Liver (tissue), 8 donors: ENCODE measurements at regions not wholly inside any gene's neighbourhood (a gene's known extent, or its start where the extent isn't known, plus 50 kb on each side); places are given as distances from the start of the nearest gene placed in this dataset.

Source experiments
- DNase-seq: peaks from one replicate; pipeline ENCODE4 v3.0.0-alpha.2; 2017; ENCODE audit warnings: low spot score
- H3K27ac ChIP-seq, 2 donors: one replicate each; pipeline ENCODE4 v1.7.0; 2013; ENCODE audit warnings: inconsistent platforms in 2 of 2, low read length in 2 of 2, control low read depth in 1 of 2, low read depth in 1 of 2, mild to moderate bottlenecking in 1 of 2
- H3K27me3 ChIP-seq, 4 donors: one replicate each; pipeline versions ENCODE4 v1.6.1 to v1.7.0; 2013; ENCODE audit warnings: low read length in 3 of 4, inconsistent platforms in 1 of 4, mild to moderate bottlenecking in 1 of 4, moderate library complexity in 1 of 4; ENCODE audit not compliant: control insufficient read depth in 4 of 4, insufficient read depth in 4 of 4
- H3K36me3 ChIP-seq, 4 donors: one replicate each; pipeline versions ENCODE4 v1.6.1 to v1.7.0; 2013; ENCODE audit warnings: low read length in 3 of 4, mild to moderate bottlenecking in 3 of 4, low read depth in 1 of 4, moderate library complexity in 1 of 4; ENCODE audit not compliant: control insufficient read depth in 4 of 4, insufficient read depth in 3 of 4
- H3K4me1 ChIP-seq, 4 donors: one replicate each; pipeline versions ENCODE4 v1.6.1 to v1.7.0; 2013; ENCODE audit warnings: low read length in 3 of 4, mild to moderate bottlenecking in 3 of 4, moderate library complexity in 1 of 4; ENCODE audit not compliant: control insufficient read depth in 4 of 4, insufficient read depth in 4 of 4
- H3K4me3 ChIP-seq, 3 donors: one replicate each; pipeline versions ENCODE4 v1.6.1 to v1.7.0; 2013; ENCODE audit warnings: low read length in 3 of 3, control low read depth in 1 of 3, low read depth in 1 of 3, mild to moderate bottlenecking in 1 of 3
- H3K9ac ChIP-seq, 2 donors: one replicate each; pipeline ENCODE4 v1.7.0; 2013; ENCODE audit warnings: low read length in 2 of 2, mild to moderate bottlenecking in 2 of 2, moderate library complexity in 2 of 2, control low read depth in 1 of 2, low read depth in 1 of 2
- H3K9me3 ChIP-seq, 4 donors: one replicate each; pipeline versions ENCODE4 v1.6.1 to v1.7.0; 2013; ENCODE audit warnings: low read length in 3 of 4; ENCODE audit not compliant: control insufficient read depth in 4 of 4
- CTCF ChIP-seq: fragments of 150-350 bp; IDR thresholded peaks from 2 replicates; pipeline ENCODE4 v1.5.1; 2017; ENCODE audit warnings: improper control_type of control experiment, low read depth, low read length; ENCODE audit not compliant: missing input control
- EGR1 ChIP-seq, 2 donors: IDR thresholded peaks; 2 replicates each; pipeline ENCODE4 v1.6.1; 2016 to 2018; ENCODE audit warnings: antibody characterized with exemption in 2 of 2, low read depth in 2 of 2
- FOXA1 ChIP-seq: IDR thresholded peaks from 2 replicates; pipeline ENCODE4 v1.6.1; 2016; ENCODE audit warnings: antibody characterized with exemption
- FOXA2 ChIP-seq: IDR thresholded peaks from 2 replicates; pipeline ENCODE4 v1.6.1; 2016; ENCODE audit warnings: antibody characterized with exemption
- GABPA ChIP-seq, 2 donors: IDR thresholded peaks in 1 of 2; conservative IDR thresholded peaks in 1 of 2; 2 replicates each; pipeline ENCODE4 v1.6.1; 2016; ENCODE audit warnings: antibody characterized with exemption in 2 of 2, mild to moderate bottlenecking in 1 of 2, moderate library complexity in 1 of 2
- HNF4A ChIP-seq, 2 donors: conservative IDR thresholded peaks; 2 replicates each; pipeline ENCODE4 v1.6.1; 2016; ENCODE audit warnings: antibody characterized with exemption in 2 of 2, mild to moderate bottlenecking in 2 of 2
- HNF4G ChIP-seq: IDR thresholded peaks from 2 replicates; pipeline ENCODE4 v1.6.1; 2016; ENCODE audit warnings: antibody characterized with exemption
- MAX ChIP-seq: IDR thresholded peaks from 2 replicates; pipeline ENCODE4 v1.6.1; 2016; ENCODE audit warnings: antibody characterized with exemption
- NR2F2 ChIP-seq: IDR thresholded peaks from 2 replicates; pipeline ENCODE4 v1.6.1; 2016; ENCODE audit warnings: antibody characterized with exemption
- REST ChIP-seq: IDR thresholded peaks from 2 replicates; pipeline ENCODE4 v1.6.1; 2016; ENCODE audit warnings: antibody characterized with exemption, mild to moderate bottlenecking
- RXRA ChIP-seq, 2 donors: IDR thresholded peaks; 2 replicates each; pipeline ENCODE4 v1.6.1; 2017 to 2018; ENCODE audit warnings: antibody characterized with exemption in 2 of 2, mild to moderate bottlenecking in 1 of 2
- SP1 ChIP-seq: IDR thresholded peaks from 2 replicates; pipeline ENCODE4 v1.6.1; 2018; ENCODE audit warnings: antibody characterized with exemption, mild to moderate bottlenecking
- TAF1 ChIP-seq: conservative IDR thresholded peaks from 2 replicates; pipeline ENCODE4 v1.6.1; 2016; ENCODE audit warnings: antibody characterized with exemption, mild to moderate bottlenecking
- YY1 ChIP-seq: IDR thresholded peaks from 2 replicates; pipeline ENCODE4 v1.6.1; 2016; ENCODE audit warnings: antibody characterized with exemption, mild to moderate bottlenecking
- ZBTB33 ChIP-seq: IDR thresholded peaks from 2 replicates; pipeline ENCODE4 v1.6.1; 2016; ENCODE audit warnings: antibody characterized with exemption
- WGBS: extraction: QIAGEN DNeasy Blood & Tissue Kit; methylation state at CpG from one replicate; pipeline ENCODE4 v1.1.7; 2013; 5-methylcytosine and 5-hydroxymethylcytosine counted together
- donor health status: healthy.
- donor health status: healthy.
- donor health status: healthy.
- donor health status: healthy.
- donor health status: healthy.

GRCh38 chr20:40085513-40085912, 603.5 kb downstream of the MAFB start:
- Histone ChIP-seq H3K9ac (no peak overlapping the region), H3K36me3 (no peaks in the 10 kb centered on the region), H3K27ac (no peak overlapping the region), H3K4me1 (no peaks in the 10 kb centered on the region), H3K27me3 (no peaks in the 10 kb centered on the region), H3K9me3 (no peaks in the 10 kb centered on the region), H3K4me3 (no peak overlapping the region)
- TF ChIP-seq FOXA1 (no peak), ZBTB33 (no peak), NR2F2 (no peak)
- DNase-seq: no peak
- WGBS: 79% methylated on average over 3 of the region's 3 CpGs

- no peak for DNase-seq
- no peak overlapping the region for H3K9ac ChIP-seq
- no peak overlapping the region for H3K27ac ChIP-seq
- H3K27me3 ChIP-seq: no peaks in the 10 kb centered on the region
- H3K36me3 ChIP-seq: no peaks in the 10 kb centered on the region
- 87% methylated on average over 3 of the region's 3 CpGs for WGBS
- H3K4me1 ChIP-seq: no peaks in the 10 kb centered on the region
- no peak overlapping the region for H3K4me3 ChIP-seq
- no peak for TF ChIP-seq MAX
- no peak for TF ChIP-seq FOXA1
- no peak for TF ChIP-seq RXRA (IDR thresholded peaks at IDR 0.05)
- no peak for TF ChIP-seq ZBTB33
- no peak for TF ChIP-seq EGR1 (IDR thresholded peaks at IDR 0.05; ENCODE audit: low read depth in 2 of 2)
- no peak for TF ChIP-seq TAF1
- no peaks in the 10 kb centered on the region for H3K9me3 ChIP-seq
Measured at GRCh38 chr20:40082436-40082835, 606.6 kb downstream of the MAFB start.

- Histone ChIP-seq H3K36me3 (no peaks in the 10 kb centered on the region), H3K4me1 (no peaks in the 10 kb centered on the region), H3K27me3 (no peaks in the 10 kb centered on the region), H3K9ac (no peak overlapping the region), H3K9me3 (no peaks in the 10 kb centered on the region), H3K4me3 (no peak overlapping the region), H3K27ac (no peak overlapping the region)
- TF ChIP-seq YY1: no peak
- TF ChIP-seq GABPA (IDR thresholded peaks at IDR 0.05 in 1 of 2, conservative IDR thresholded peaks at IDR 0.05 in 1 of 2): no peak
- no peak for TF ChIP-seq REST
- TF ChIP-seq HNF4G: no peak
- no peak for TF ChIP-seq CTCF
- no peak for TF ChIP-seq FOXA2
- no peak for TF ChIP-seq HNF4A (conservative IDR thresholded peaks at IDR 0.05)
- no peak for TF ChIP-seq SP1
- DNase-seq: no peak
- 56% methylated on average over 3 of the region's 3 CpGs for WGBS
Measured at GRCh38 chr20:40081653-40082052, 607.4 kb downstream of the MAFB start.
